HG03045 (cell line): ENCODE measurements at regions not wholly inside any gene's neighbourhood (a gene's known extent, or its start where the extent isn't known, plus 50 kb on each side); places are given as distances from the start of the nearest gene placed in this dataset.

ENCODE experiments used
- ATAC-seq: cut with Tn5 transposase; IDR thresholded peaks from one replicate; pipeline ENCODE4 v1.9.1; 2021; ENCODE audit warnings: mild to moderate bottlenecking, moderate library complexity; ENCODE audit not compliant: unreplicated experiment

DNA sequence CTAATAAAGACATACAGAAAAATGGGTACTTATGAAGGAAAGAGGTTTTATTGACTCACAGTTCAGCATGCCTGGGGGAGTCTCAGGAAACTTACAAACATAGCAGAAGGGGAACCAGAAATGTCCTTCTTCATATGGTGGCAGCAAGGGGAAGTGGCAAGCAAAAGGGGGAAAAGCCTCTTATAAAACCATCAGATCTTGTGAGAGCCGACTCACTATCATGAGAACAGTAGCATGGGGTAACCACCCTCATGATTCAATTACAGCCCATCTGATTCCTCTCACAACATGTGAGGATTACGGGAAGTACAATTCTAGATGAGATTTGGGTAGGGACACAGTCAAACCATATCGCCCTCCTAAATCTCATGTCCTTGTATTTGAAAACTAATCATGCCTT, 1305.4 kb upstream of the SORCS1 start:
- ATAC-seq, result no peak

DNA sequence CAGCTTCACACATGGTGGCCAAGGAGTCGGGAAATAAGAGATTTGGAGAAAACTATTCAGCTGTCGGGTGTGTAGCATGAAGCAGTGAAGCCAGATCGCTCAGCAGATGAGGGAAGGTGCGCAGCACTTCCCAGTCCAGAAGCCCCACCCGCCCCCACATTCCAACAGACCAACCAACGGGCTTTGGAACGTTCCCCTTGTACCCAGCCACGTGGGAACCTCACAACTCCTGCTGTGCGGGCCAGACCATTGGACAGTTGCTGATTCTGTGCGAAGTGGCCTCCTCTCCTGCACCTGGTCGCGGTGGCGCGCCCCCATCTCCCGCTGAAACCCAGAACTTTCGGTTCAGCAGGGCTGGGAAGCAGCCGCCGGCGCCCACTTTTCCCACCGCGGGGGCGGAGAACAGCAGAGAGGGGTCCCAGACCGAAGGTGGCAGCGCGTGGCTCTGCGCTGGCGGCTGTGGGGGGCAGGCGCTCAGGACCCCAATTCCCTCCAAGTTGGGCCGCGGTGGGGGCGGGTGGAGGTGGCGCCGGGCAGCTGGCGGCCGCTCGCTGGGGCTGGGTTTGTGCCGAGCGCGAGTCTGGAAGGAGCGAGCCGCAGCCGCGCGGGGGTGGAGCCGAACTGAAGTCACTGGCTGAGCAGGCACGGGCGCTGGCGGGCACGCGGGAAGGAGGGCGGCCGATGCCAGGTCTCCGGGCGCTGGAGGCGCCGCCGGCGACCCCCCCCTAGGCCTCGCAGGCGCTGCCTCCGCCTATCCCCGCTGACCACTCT, 1301.5 kb upstream of the SORCS1 start:
- ATAC-seq, result no peak

GRCh38 chr10:108462005-108462404, 1297.5 kb upstream of the SORCS1 start:
- no peak for ATAC-seq

- no peak for ATAC-seq
Measured at GRCh38 chr10:108454793-108455192, 1290.3 kb upstream of the SORCS1 start.

GRCh38 chr10:108454224-108454623, 1289.7 kb upstream of the SORCS1 start:
- no peak for ATAC-seq

DNA sequence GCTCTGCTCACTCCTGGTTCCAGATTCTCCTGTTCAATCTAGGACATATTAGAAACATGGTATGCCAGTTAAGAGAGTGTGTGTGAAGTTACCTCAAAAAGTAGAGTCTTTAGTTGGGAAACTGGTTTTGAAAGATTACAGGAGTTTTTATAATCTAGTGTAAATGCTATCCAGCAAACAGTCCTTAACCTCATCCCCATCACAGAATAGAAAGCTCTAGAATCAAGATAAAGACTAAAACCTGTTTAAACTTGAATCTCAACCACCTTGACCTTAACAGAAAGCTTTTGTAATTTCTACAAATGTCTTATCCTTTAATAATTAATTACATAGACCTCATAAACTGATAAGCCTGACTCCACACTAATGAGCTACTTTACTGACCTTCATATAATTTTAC, 1288.7 kb upstream of the SORCS1 start:
- ATAC-seq, result no peak

- ATAC-seq, result no peak
Measured at GRCh38 chr10:108452533-108452932, 1288.0 kb upstream of the SORCS1 start.

DNA sequence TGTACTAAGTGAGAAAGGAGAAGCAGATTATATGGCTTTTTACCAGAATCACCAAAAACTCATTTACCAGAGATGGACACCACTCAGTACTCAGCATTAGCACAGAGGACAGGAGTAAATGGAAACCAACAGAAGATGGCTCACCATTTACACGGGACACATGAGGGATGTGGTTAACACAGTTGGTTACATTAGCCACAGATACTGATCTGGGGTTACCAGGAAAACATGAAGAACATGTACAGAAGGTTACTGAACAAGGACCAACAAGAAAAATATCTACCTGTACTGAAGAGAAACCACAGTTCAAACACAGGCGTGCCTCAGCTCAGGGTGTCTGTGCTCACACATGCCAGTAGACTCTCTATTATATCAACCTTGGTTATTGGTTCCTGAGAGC, 1285.8 kb upstream of the SORCS1 start:
- no peak for ATAC-seq

GRCh38 chr10:108445746-108446145, 1281.2 kb upstream of the SORCS1 start:
- no peak for ATAC-seq

GRCh38 chr10:108443636-108444035, 1279.1 kb upstream of the SORCS1 start:
- ATAC-seq, result no peak

DNA sequence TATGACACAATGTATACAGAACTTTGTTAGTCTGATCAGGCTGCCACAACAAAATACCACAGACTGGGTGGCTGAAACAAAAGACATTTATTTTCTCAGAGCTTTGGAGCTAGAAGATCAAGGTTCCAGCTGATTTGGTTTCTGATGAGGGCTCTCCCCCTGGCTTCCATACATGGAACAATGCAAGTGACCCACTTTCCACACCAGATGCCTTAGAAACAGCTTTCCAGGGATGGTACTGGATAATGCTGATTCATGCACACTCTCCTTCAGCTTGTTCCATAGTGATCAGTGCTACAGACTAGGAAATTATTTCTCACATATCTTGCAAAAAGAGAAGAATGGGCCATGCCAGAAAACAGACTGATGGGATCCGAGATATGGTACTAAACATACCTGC, 1274.9 kb upstream of the SORCS1 start:
- no peak for ATAC-seq

GRCh38 chr10:108436096-108436495, 1271.6 kb upstream of the SORCS1 start:
- no peak for ATAC-seq

- ATAC-seq, result no peak
Measured at GRCh38 chr10:108434559-108435252, 1270.2 kb upstream of the SORCS1 start.

- no peak for ATAC-seq
Measured at GRCh38 chr10:108427146-108427545, 1262.6 kb upstream of the SORCS1 start.

DNA sequence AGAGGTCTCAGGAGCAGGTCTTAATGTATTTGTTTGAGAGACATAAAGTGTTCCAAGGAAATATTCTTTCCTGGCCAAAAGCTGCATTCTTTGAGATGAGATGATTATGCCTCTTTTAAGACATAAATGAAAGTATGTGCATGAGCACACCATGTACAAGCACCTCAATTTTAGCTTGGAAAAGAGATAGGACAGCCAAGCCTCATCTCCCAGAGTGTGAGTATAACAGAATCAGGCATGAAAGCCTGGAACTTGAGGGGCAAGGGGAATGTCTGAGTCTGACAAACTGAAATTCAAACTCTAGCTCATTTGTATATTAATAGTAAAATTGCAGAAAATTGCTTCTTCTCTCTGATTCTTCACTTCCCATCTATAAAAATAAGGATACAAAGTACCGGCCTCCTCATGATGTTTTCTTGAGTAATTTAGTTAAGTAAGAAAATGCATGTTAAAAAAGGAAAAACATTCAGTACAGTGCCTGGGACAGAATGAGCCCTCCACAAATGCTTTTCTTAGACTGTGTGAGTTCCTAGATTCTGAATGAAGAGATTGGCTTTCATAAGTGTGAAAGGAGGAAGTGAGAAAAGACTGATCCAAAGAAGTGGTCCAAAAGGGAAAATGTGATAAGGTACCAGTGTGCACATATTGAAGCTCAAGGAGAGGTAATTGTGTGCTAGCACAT, 1260.9 kb upstream of the SORCS1 start:
- ATAC-seq, result no peak

- no peak for ATAC-seq
Measured at GRCh38 chr10:108424656-108425055, 1260.2 kb upstream of the SORCS1 start.

DNA sequence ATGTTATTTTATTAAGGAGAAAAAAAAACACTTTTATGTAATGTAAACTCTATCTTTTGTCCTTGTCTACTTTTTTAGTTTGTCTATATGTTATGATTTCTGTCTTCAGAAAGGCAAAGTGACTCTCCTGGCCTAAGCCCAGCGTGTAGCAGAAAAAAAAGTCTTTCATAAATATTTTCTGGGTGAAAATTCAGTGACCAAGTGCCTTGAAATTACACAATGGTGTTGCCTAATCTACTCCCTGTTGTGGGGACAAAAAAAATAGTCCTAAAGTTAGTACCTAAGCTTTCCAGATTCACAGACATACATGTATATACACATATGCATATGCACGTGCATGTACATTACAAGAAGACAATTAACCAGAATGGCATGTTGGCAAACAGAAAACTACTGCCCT, 1257.8 kb upstream of the SORCS1 start:
- ATAC-seq, result no peak

GRCh38 chr10:108421266-108421665, 1256.8 kb upstream of the SORCS1 start:
- ATAC-seq, result no peak

DNA sequence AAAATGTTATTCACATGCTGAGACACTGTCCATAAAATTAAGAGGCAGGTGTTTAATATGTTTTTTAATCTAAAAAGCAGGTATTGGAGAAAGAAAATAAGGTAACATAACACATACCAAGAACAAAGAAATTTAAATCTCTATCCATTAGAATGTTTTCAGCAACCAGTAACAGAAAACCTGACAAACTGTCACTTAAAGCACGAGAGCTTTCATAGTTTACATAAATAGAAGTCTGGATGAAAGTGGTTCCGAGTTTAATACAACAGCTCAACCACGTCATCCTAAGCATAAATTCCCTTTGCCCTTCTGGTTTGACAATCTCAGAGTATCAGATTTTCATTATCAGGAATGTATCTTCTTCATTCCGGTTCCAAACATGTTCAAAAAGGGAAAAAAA, 1249.4 kb upstream of the SORCS1 start:
- no peak for ATAC-seq

DNA sequence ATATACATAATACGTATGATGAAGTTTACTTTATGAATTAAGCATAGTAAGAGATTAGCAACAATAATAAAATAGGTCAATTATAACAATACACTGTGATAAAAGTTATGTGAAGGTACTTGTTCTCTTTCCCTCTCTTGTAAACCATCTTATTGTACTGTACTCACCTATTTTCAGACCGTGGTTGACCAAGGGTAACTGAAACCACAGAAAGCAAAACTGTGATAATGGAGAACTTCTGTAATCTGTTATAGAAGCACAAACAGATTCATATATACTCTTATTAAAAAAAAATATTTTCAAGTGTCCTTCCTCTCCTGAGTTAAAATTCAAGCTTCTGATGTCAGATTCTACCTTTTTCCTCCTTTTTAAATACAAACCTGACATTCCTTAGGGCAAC, 1247.8 kb upstream of the SORCS1 start:
- no peak for ATAC-seq

- ATAC-seq, result no peak
Measured at GRCh38 chr10:108411894-108412293, 1247.4 kb upstream of the SORCS1 start.

DNA sequence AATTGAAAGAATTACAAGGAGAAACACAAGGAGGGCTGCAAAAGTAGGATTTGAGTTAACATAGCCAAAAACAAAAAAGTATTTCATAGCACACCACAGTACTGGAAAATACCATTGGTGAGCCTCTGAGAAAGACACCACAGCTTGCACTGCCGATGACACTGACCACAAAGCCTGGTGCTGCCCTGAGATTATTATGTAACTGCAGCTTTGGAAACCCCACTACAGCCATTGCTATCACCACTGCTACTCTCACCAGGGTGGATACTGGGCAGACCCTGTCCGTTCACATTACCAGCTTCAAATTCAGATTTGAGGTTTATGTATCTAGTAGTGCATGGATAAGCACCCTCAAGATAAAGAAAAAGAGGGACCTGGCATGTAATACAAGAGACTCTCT, 1246.7 kb upstream of the SORCS1 start:
- ATAC-seq, result no peak
